CD4-positive, alpha-beta T cell (primary cell): ENCODE measurements at regions not wholly inside any gene's neighbourhood (a gene's known extent, or its start where the extent isn't known, plus 50 kb on each side); places are given as distances from the start of the nearest gene placed in this dataset.

ENCODE experiments used
- ATAC-seq: fragments of 200-7000 bp; cut with Tn5 transposase; one replicate; pipeline ENCODE4 v1.10.0; 2022; ENCODE audit warnings: mild to moderate bottlenecking; ENCODE audit not compliant: poor library complexity
- CTCF ChIA-PET: fragments of 350-600 bp; sonication (Branson Sonifier 250); formaldehyde crosslinking; loops from one replicate; lab custom pipeline; 2021; ENCODE audit warnings: antibody characterized with exemption, inconsistent platforms; lab: Charles Lee
- POLR2A ChIA-PET: fragments of 350-600 bp; sonication (Branson Sonifier 250); formaldehyde crosslinking; loops from one replicate; lab custom pipeline; 2021; ENCODE audit warnings: antibody characterized with exemption, inconsistent platforms; lab: Charles Lee
- DNase-seq, 14 experiments: peaks; one replicate each; pipeline ENCODE4 v3.0.0-alpha.2; 2013 to 2020; ENCODE audit warnings: mixed read lengths in 2 of 14
- H3K27ac ChIP-seq, 2 donors: one replicate each; pipeline versions ENCODE4 v1.5.1 to v1.7.0; 2013; ENCODE audit warnings: low read length in 2 of 2, low read depth in 1 of 2, mild to moderate bottlenecking in 1 of 2
- H3K27me3 ChIP-seq, 2 experiments: 1 replicate in 1 of 2; 2 replicates in 1 of 2; pipeline versions ENCODE4 v1.6.1 to v1.7.0; 2013; ENCODE audit warnings: low read length in 2 of 2, control low read depth in 1 of 2, mild to moderate bottlenecking in 1 of 2, moderate library complexity in 1 of 2; ENCODE audit not compliant: insufficient read depth in 2 of 2, control insufficient read depth in 1 of 2
- H3K36me3 ChIP-seq: one replicate; pipeline ENCODE4 v1.6.1; 2013; ENCODE audit warnings: low read length, control low read depth; ENCODE audit not compliant: insufficient read depth
- H3K4me1 ChIP-seq: one replicate; pipeline ENCODE4 v1.6.1; 2013; ENCODE audit warnings: low read length, control low read depth; ENCODE audit not compliant: insufficient read depth
- H3K4me3 ChIP-seq: one replicate; pipeline ENCODE4 v1.5.1; 2013; ENCODE audit warnings: mild to moderate bottlenecking, low read length, moderate library complexity
- H3K9me3 ChIP-seq, 2 experiments: 1 replicate in 1 of 2; 2 replicates in 1 of 2; pipeline versions ENCODE4 v1.6.1 to v1.7.0; 2013; ENCODE audit warnings: low read length in 2 of 2, mild to moderate bottlenecking in 2 of 2, control low read depth in 1 of 2, moderate library complexity in 1 of 2; ENCODE audit not compliant: control insufficient read depth in 1 of 2, insufficient read depth in 1 of 2
- H3K27ac Mint-ChIP-seq: one replicate; pipeline ENCODE4 v1.8.0; 2020; ENCODE audit warnings: mixed read lengths
- H3K27me3 Mint-ChIP-seq: one replicate; pipeline ENCODE4 v1.8.0; 2021; ENCODE audit warnings: mixed read lengths
- H3K36me3 Mint-ChIP-seq: one replicate; pipeline ENCODE4 v1.8.0; 2021; ENCODE audit warnings: low read depth, mixed read lengths
- H3K4me1 Mint-ChIP-seq: one replicate; pipeline ENCODE4 v1.8.0; 2021; ENCODE audit warnings: low read depth, mixed read lengths
- H3K4me3 Mint-ChIP-seq: one replicate; pipeline ENCODE4 v1.8.0; 2020; ENCODE audit warnings: mild to moderate bottlenecking, mixed read lengths
- H3K9me3 Mint-ChIP-seq: one replicate; pipeline ENCODE4 v1.8.0; 2020; ENCODE audit warnings: mixed read lengths
- CTCF ChIP-seq: fragments of 200-600 bp; IDR thresholded peaks from one replicate; pipeline ENCODE4 v1.8.0; 2022; ENCODE audit warnings: antibody characterized with exemption, mild to moderate bottlenecking
- intact Hi-C, 2 experiments: fragments of 100-400 bp; cut with DNase I in 1 of 2; cut with micrococcal nuclease in 1 of 2; formaldehyde crosslinking; loops; one replicate each; pipeline versions ENCODE4 v1.15.1 to v1.9.0; 2023 to 2025; cut with DNase I, micrococcal nuclease

GRCh38 chr6:9745966-9746365 is 668.9 kb downstream of the TFAP2A start:
- ChIA-PET POLR2A (no interaction called here), CTCF (no interaction called here)
- H3K4me1 ChIP-seq, result no peaks in the 10 kb centered on the region
- no peak for TF ChIP-seq CTCF
- H3K9me3 ChIP-seq, result no peaks in the 10 kb centered on the region
- Mint-ChIP-seq H3K27me3 (no peaks in the 10 kb centered on the region), H3K4me1 (no peaks in the 10 kb centered on the region), H3K4me3 (no peak overlapping the region), H3K27ac (no peak overlapping the region), H3K9me3 (peaks cover 11% of the 10 kb centered on the region), H3K36me3 (no peaks in the 10 kb centered on the region)
- no peak overlapping the region for H3K4me3 ChIP-seq
- DNase-seq (no peak), ATAC-seq (no peak)
- intact Hi-C loops, result no loop called here
- no peak overlapping the region for H3K27ac ChIP-seq
- H3K27me3 ChIP-seq, result no peaks in the 10 kb centered on the region
- H3K36me3 ChIP-seq, result no peaks in the 10 kb centered on the region

GRCh38 chr6:9745476-9745875 is 669.4 kb downstream of the TFAP2A start:
- CTCF ChIA-PET, result no interaction called here
- Mint-ChIP-seq H3K36me3 (no peaks in the 10 kb centered on the region), H3K27me3 (no peaks in the 10 kb centered on the region), H3K4me1 (no peaks in the 10 kb centered on the region), H3K27ac (no peak overlapping the region), H3K4me3 (no peak overlapping the region), H3K9me3 (peaks cover 13% of the 10 kb centered on the region)
- TF ChIP-seq CTCF, result no peak
- DNase-seq (no peak), ATAC-seq (no peak)
- Histone ChIP-seq H3K9me3 (no peaks in the 10 kb centered on the region), H3K4me3 (no peak overlapping the region), H3K36me3 (no peaks in the 10 kb centered on the region), H3K4me1 (no peaks in the 10 kb centered on the region), H3K27me3 (no peaks in the 10 kb centered on the region), H3K27ac (no peak overlapping the region)
- POLR2A ChIA-PET, result no interaction called here
- intact Hi-C loops, result no loop called here

GRCh38 chr6:9744119-9744518 is 670.8 kb downstream of the TFAP2A start:
- H3K4me3 ChIP-seq, result no peak overlapping the region
- no peaks in the 10 kb centered on the region for H3K4me1 ChIP-seq
- no peak overlapping the region for H3K27ac Mint-ChIP-seq
- H3K4me1 Mint-ChIP-seq, result no peaks in the 10 kb centered on the region
- no peaks in the 10 kb centered on the region for H3K9me3 ChIP-seq
- no peak overlapping the region for H3K4me3 Mint-ChIP-seq
- H3K36me3 Mint-ChIP-seq, result no peaks in the 10 kb centered on the region
- no peak for DNase-seq
- no peak for ATAC-seq
- ChIA-PET CTCF (no interaction called here), POLR2A (no interaction called here)
- no peak overlapping the region for H3K27ac ChIP-seq
- no peaks in the 10 kb centered on the region for H3K27me3 Mint-ChIP-seq
- no peaks in the 10 kb centered on the region for H3K36me3 ChIP-seq
- no peaks in the 10 kb centered on the region for H3K27me3 ChIP-seq
- intact Hi-C loops, result no loop called here
- TF ChIP-seq CTCF, result no peak
- peaks cover 17% of the 10 kb centered on the region for H3K9me3 Mint-ChIP-seq
